Activated T-cell treated with anti-CD3 and anti-CD28 coated beads for 1 hour (primary cell): ENCODE measurements at regions not wholly inside any gene's neighbourhood (a gene's known extent, or its start where the extent isn't known, plus 50 kb on each side); places are given as distances from the start of the nearest gene placed in this dataset.

Experiments used
- DNase-seq: peaks from one replicate; pipeline ENCODE4 v3.0.0-alpha.2; 2020; ENCODE audit warnings: low read depth

DNA sequence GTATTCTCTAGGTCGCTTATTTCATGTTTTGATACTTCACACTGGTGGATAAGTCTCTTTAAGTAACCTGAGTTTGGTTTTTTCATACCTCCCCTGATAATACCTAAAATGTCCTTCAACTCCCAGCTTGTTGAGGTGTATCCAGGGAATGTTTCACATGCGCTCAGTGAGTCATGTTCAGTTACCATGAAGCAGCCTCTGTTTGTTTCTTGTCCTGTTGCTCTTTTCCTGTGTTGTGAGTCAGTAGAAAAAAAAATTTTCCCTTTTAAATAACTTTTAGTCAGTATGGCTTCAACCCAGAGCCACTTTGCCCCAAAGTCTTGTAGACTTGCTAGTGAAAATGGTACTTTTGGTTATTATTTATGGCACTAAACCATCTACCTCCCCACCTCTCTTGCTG is 278.4 kb upstream of the ZPLD1 start:
- no peak for DNase-seq

DNA sequence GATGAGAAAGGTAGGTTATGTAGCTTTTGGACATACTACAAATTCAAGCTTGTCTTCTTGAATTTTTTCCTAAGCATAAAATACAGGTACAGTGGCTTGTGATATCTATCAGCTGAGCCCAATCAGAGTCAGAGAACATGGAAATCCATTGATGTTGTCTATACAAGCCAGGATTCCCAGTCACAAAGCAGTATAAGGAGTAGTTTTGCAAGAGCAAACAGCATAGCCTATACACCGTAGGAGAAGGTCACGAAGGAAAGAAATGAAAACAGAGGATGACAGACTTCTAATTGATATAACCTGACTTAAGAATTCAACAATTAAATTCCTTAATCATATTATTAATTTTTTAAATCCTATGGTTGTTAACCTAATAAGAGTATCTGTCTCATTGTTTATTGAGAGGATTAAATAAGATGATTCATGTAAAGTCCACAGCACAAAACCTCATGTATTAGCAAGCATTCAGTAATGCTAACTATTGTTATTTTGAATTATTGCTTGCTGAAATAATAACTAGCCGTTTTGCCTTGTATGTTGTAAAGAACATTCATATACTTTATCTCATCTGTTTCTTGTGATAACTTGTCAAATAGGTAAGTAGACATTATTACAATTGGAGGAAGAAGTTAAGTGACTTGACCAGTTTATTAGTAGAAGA is 276.6 kb upstream of the ZPLD1 start:
- DNase-seq = no peak

DNA sequence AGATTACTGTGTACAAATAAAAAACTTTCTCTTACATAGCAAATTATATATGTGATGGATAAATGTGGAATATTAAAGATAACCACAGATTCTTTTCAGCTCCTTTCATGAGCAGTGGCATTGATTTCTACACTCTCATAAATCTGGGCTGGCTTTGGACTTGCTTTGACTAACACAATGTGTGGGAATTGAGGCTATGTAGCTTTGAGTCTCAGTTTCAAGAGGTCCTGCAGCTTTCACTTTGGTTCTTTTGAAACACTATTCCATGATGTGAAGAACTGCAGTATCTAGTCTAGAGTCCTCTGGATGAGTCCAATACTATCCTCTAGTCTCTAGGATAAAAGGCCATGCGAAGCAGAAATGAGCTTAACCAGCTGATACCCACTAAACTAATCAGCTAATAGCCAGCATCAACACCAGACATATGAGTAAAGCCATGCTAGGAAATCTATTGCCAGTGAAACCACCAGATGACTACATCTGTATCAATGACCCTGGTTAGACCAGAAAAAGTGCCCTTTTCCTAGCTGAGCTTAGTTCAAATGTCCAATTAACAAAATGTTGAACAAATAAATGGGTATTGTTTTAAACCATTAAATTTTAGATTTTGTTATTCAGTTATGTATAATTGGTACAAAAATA is 274.9 kb upstream of the ZPLD1 start:
- no peak for DNase-seq

DNA sequence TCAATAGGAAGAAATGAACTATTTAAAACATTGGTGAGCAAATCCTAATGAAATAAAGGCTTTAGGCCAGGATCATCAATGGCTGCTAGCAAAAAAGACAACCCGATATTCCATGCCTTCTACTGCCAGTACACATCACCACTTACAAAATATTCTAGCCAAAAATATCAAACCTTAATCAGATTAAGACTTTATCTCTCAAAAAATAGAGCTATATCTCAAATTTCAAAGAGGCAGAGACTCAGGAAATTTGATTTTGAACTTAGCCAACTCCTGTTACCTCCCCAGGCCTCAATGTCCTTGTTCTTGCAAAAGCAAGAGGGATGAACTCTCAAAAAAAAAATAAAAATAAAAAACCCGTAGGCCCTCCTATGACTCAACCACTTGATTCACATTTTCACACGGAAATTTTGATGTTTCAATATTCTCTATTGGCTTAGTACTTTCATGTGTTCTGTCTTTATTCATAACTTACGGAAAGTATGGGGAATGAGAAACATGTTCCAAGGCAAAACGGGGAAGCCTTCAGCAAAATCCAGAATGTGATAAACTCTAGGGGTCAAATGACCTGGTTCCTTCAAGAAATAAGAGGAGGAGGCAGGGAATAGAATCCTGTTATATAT is 273.3 kb upstream of the ZPLD1 start:
- no peak for DNase-seq

- no peak for DNase-seq
Observed at GRCh38 chr3:102162251-102162650, 272.6 kb upstream of the ZPLD1 start.

- no peak for DNase-seq
Observed at GRCh38 chr3:102163039-102163817, 271.6 kb upstream of the ZPLD1 start.

- no peak for DNase-seq
Observed at GRCh38 chr3:102163818-102164154, 271.0 kb upstream of the ZPLD1 start.

GRCh38 chr3:102165367-102165766 is 269.4 kb upstream of the ZPLD1 start:
- no peak for DNase-seq

- DNase-seq = no peak
Observed at GRCh38 chr3:102169915-102170479, 264.8 kb upstream of the ZPLD1 start.

DNA sequence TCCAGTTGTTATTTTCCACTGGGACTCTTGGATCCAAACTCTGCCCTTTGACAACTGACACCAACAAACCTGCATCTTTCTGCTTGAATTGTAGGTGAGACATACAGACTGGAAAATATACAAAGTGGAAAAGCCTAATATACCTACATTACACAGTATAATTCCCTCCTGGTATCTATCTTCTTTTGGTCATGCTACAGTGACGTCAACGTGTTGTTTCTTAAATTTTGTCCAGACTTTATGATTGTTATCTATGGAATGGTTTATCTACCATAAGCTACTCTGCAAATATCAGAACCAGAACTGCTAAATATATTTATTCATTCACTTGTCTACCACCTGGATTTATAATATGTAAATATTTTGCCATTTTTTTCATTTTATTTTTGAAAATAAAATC is 264.3 kb upstream of the ZPLD1 start:
- no peak for DNase-seq

- no peak for DNase-seq
Observed at GRCh38 chr3:102174312-102174712, 260.5 kb upstream of the ZPLD1 start.

GRCh38 chr3:102174832-102175374 is 259.9 kb upstream of the ZPLD1 start:
- no peak for DNase-seq

GRCh38 chr3:102176333-102177050 is 258.3 kb upstream of the ZPLD1 start:
- DNase-seq = no peak

DNA sequence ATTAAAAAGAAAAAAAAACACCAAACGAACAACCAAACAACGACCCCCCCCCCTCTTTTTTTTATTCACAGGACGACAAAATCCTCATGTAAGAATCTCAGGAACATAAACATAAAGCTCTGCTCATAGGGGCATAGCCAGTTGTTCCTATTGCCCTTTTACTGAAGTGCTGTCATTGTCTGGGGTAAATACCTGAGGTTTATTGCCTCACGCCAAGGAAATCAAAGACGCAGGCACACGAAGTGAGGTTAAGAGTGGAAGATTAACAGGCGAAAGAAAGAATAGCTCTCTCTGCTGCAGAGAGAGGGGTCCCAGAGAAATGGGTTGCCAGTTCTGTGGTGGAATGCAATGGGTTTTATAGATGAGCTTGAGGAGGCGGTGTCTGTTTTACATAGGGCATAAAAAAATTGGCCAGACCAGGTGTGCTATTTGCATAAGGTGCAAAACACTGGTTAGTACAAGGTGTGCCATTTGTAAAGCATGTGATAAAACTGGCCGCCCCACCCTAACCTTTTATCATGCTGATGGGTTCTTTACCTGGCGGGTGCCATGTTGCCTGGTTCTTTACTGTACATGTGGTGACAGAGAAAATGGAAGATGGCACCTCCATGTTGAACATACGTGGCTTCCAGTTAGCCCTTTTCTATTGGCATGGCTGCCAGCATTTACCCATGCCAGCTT is 257.6 kb upstream of the ZPLD1 start:
- no peak for DNase-seq

GRCh38 chr3:102178817-102179216 is 256.0 kb upstream of the ZPLD1 start:
- DNase-seq = no peak

DNA sequence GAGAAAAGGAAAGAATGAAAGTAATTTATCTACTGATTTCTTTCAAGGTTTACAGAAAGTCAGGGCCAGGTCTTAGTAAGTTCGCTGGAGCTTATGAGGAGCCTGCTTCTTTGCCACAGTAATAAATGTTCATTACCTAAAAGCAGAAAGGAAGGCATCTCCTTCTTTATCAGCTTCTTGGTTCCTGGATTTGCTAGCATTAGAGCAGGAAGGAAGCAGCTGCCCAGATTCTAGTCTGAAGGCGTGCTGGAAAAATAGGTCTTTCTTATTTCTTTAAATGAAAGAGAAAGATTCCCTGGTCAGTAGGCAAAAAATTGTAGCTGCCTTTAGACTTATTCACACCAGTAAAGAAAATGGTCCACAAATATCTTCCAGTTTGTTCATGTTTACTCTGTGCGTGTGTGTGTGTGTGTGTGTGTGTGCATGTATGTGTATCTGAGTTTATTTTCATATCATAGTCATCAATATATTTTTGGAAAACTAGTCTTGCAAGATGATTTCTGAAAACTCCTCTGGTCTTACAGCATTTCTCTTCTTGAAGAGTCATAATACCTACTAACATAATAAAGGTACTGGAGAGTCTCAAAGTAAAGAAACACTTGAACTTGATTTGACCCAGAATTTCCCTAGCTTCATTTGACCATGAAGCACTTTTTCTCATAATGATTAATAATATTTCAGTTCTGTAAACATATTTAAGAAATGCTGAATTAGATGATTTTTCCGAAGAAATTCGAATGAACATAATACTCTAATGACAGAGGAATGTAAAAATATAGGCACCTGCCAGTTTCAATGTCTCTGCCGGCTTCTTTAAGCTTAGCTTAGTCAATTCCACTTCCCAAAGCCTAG is 255.3 kb upstream of the ZPLD1 start:
- no peak for DNase-seq

- DNase-seq = no peak
Observed at GRCh38 chr3:102180280-102180931, 254.4 kb upstream of the ZPLD1 start.

DNA sequence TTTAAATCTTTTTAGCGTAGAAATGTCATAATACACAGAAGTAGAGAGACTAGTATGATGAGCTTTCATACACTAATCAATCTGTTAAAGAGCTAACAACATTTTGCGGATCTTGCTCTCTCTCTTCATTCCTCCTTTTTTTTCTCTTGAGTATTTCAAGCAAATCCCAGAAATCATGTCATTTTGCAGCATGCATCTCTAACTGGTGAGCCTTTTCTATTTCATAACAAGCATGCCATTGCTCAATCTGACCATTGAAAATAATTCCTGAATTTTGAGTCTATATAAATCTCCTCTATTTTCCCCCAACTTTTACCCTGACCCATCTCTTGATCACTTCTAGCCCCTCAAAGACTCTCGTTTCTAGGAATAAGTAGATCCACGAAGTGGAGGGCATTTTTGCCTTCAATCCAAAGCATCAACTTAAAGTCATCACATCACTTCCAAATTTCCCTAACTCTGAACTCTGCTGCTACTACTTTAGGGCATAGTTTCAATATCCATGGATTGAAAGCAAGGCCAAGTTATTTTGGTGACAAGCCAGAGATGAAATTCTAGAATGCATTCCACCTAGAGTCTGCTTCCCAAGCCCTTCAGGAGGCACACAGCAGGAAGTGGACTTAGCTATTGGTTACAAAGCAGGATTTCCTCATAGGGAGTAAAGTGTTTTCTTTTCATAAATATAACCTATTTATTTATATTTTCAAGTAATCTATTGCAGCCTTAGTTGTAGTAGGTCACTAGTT is 253.5 kb upstream of the ZPLD1 start:
- no peak for DNase-seq

DNA sequence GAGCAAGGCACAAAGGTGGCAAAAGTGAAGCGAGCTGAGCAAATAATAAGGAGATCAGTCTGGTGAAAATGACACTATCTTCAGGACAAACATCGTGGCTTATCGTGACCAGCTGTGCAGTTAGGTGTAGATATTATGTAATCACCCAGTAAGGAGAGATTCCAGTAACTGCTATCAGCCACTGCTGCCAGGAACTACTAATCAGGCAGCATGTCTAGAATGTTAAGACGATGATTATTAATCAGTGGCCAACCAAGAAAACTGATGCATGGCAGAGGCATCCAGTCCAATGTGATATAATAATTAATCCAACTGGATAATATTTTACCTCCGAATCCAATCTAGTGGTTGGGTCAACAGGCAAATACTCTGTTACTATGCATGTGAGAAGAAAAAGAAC is 252.7 kb upstream of the ZPLD1 start:
- DNase-seq = no peak
